ENCODE measurements at regions not wholly inside any gene's neighbourhood (a gene's known extent, or its start where the extent isn't known, plus 50 kb on each side); places are given as distances from the start of the nearest gene placed in this dataset.

GRCh38 chrX:28351801-28352200 lies 235.4 kb upstream of the IL1RAPL1 start:
- no peak for TF ChIP-seq CTCF (IDR thresholded peaks at IDR 0.05)
- TF ChIP-seq POLR2A (IDR thresholded peaks at IDR 0.05), result no peak
